Spinal cord (tissue), 9 donors: ENCODE measurements at regions not wholly inside any gene's neighbourhood (a gene's known extent, or its start where the extent isn't known, plus 50 kb on each side); places are given as distances from the start of the nearest gene placed in this dataset.
"Not testable (repeated sequence)": the region's sequence is repeated elsewhere in the genome, so short reads cannot be mapped to it uniquely, and the experiment has no call there.

ENCODE experiments used
- DNase-seq, 6 donors: peaks; one replicate each; pipeline versions ENCODE4 v3.0.0 to v3.0.0-alpha.2; 2013 to 2015; ENCODE audit warnings: low spot score in 6 of 6, low read depth in 4 of 6
- H3K27ac ChIP-seq: one replicate; pipeline ENCODE4 v1.5.1; 2013; ENCODE audit warnings: low read depth, low read length, control low read depth
- H3K27me3 ChIP-seq: one replicate; pipeline ENCODE4 v1.6.1; 2013; ENCODE audit warnings: low read length; ENCODE audit not compliant: control insufficient read depth, insufficient read depth
- H3K36me3 ChIP-seq: one replicate; pipeline ENCODE4 v1.6.1; 2013; ENCODE audit warnings: low read length; ENCODE audit not compliant: control insufficient read depth, insufficient read depth
- H3K4me1 ChIP-seq: one replicate; pipeline ENCODE4 v1.6.1; 2013; ENCODE audit warnings: low read length; ENCODE audit not compliant: control insufficient read depth, insufficient read depth
- H3K4me3 ChIP-seq: one replicate; pipeline ENCODE4 v1.5.1; 2013; ENCODE audit warnings: low read depth, low read length, control low read depth
- H3K9me3 ChIP-seq: one replicate; pipeline ENCODE4 v1.6.1; 2013; ENCODE audit warnings: low read length; ENCODE audit not compliant: control insufficient read depth, insufficient read depth
- WGBS: methylation state at CpG from one replicate; pipeline ENCODE4 v1.1.5; 2013; ENCODE audit warnings: missing lambda C conversion rate; ENCODE audit not compliant: insufficient coverage; 5-methylcytosine and 5-hydroxymethylcytosine counted together
- donor health status: healthy.

- Histone ChIP-seq H3K4me1 (no peaks in the 10 kb centered on the region), H3K4me3 (no peak overlapping the region), H3K36me3 (no peaks in the 10 kb centered on the region), H3K27me3 (no peaks in the 10 kb centered on the region), H3K27ac (no peak overlapping the region), H3K9me3 (no peaks in the 10 kb centered on the region)
- DNase-seq: no peak
- no CpG with 5 or more reads among the region's 3 CpGs for WGBS
These were observed 86.5 kb upstream of the TLE4 start for GRCh38 chr9:79485258-79485657.

GRCh38 chr9:79489261-79490000, 82.3 kb upstream of the TLE4 start:
- Histone ChIP-seq H3K4me1 (no peaks in the 10 kb centered on the region), H3K36me3 (no peaks in the 10 kb centered on the region), H3K27me3 (no peaks in the 10 kb centered on the region), H3K4me3 (no peak overlapping the region), H3K27ac (no peak overlapping the region), H3K9me3 (no peaks in the 10 kb centered on the region)
- 44% methylated on average over 1 of the region's 6 CpGs for WGBS
- peak in 1 of 6 donors; percentile 40 for DNase-seq

GRCh38 chr9:79490657-79491248, 81.0 kb upstream of the TLE4 start:
- H3K36me3 ChIP-seq: no peaks in the 10 kb centered on the region
- WGBS: 100% methylated on average over 1 of the region's 3 CpGs
- no peak overlapping the region for H3K27ac ChIP-seq

GRCh38 chr9:79492092-79493009, 79.4 kb upstream of the TLE4 start:
- Histone ChIP-seq H3K36me3 (no peaks in the 10 kb centered on the region), H3K9me3 (no peaks in the 10 kb centered on the region), H3K4me3 (no peak overlapping the region), H3K4me1 (no peaks in the 10 kb centered on the region), H3K27ac (no peak overlapping the region), H3K27me3 (no peaks in the 10 kb centered on the region)
- DNase-seq: no peak
- 100% methylated on average over 1 of the region's 3 CpGs for WGBS

More at GRCh38 chr9:79490657-79491248, 81.0 kb upstream of the TLE4 start:
- Histone ChIP-seq H3K27me3 (no peaks in the 10 kb centered on the region), H3K9me3 (no peaks in the 10 kb centered on the region), H3K4me3 (no peak overlapping the region), H3K4me1 (no peaks in the 10 kb centered on the region)
- DNase-seq: no peak

- WGBS: 99% methylated on average over 18 of the region's 25 CpGs
- H3K9me3 ChIP-seq, DNase-seq: not testable (repeated sequence)
These were observed 71.4 kb upstream of the TLE4 start for GRCh38 chr9:79500196-79500864.

GRCh38 chr9:79501546-79501945, 70.2 kb upstream of the TLE4 start:
- H3K27ac ChIP-seq: no peak overlapping the region
- no peaks in the 10 kb centered on the region for H3K9me3 ChIP-seq
- WGBS: 83% methylated on average over 1 of the region's 2 CpGs
- DNase-seq: peak in 1 of 6 donors; percentile 16
- no peaks in the 10 kb centered on the region for H3K27me3 ChIP-seq
- no peak overlapping the region for H3K4me3 ChIP-seq
- no peaks in the 10 kb centered on the region for H3K36me3 ChIP-seq
- H3K4me1 ChIP-seq: no peaks in the 10 kb centered on the region

More at GRCh38 chr9:79500196-79500864, 71.4 kb upstream of the TLE4 start:
- not testable (repeated sequence) for H3K4me3 ChIP-seq, H3K27me3 ChIP-seq, H3K27ac ChIP-seq, H3K4me1 ChIP-seq, H3K36me3 ChIP-seq

- no peaks in the 10 kb centered on the region for H3K27me3 ChIP-seq
- no peaks in the 10 kb centered on the region for H3K36me3 ChIP-seq
- no CpG with 5 or more reads among the region's 4 CpGs for WGBS
- H3K4me3 ChIP-seq: no peak overlapping the region
- H3K27ac ChIP-seq: no peak overlapping the region
- H3K4me1 ChIP-seq: no peaks in the 10 kb centered on the region
- no peaks in the 10 kb centered on the region for H3K9me3 ChIP-seq
- peak in 1 of 6 donors; percentile 5 for DNase-seq
These were observed 64.0 kb upstream of the TLE4 start for GRCh38 chr9:79507801-79508200.

- Histone ChIP-seq H3K4me1 (no peaks in the 10 kb centered on the region), H3K27ac (no peak overlapping the region), H3K9me3 (no peaks in the 10 kb centered on the region), H3K36me3 (no peaks in the 10 kb centered on the region), H3K27me3 (no peaks in the 10 kb centered on the region), H3K4me3 (no peak overlapping the region)
- WGBS: 94% methylated on average over 3 of the region's 4 CpGs
- DNase-seq: no peak
These were observed 59.5 kb upstream of the TLE4 start for GRCh38 chr9:79512251-79512650.
